DND-41 (cell line): ENCODE measurements at regions not wholly inside any gene's neighbourhood (a gene's known extent, or its start where the extent isn't known, plus 50 kb on each side); places are given as distances from the start of the nearest gene placed in this dataset.

Experiments
- ATAC-seq: fragments of 200-7000 bp; cut with Tn5 transposase; 3 replicates; pipeline ENCODE4 v1.9.1; 2021; ENCODE audit warnings: low read depth; ENCODE audit not compliant: insufficient read depth
- DNase-seq: peaks from one replicate; pipeline ENCODE4 v3.0.0-alpha.2; 2020
- H2AFZ ChIP-seq: 2 replicates; pipeline ENCODE4 v1.6.0; 2012; ENCODE audit warnings: low read depth, low read length
- H3K27ac ChIP-seq: 2 replicates; pipeline ENCODE4 v1.5.1; 2012; ENCODE audit warnings: low read length, inconsistent platforms
- H3K27me3 ChIP-seq: fragments of 200-600 bp; sonication (generic); 2 replicates; pipeline ENCODE4 v1.6.0; 2012; ENCODE audit warnings: low read length, mild to moderate bottlenecking, inconsistent platforms; ENCODE audit not compliant: insufficient read depth, poor library complexity
- H3K36me3 ChIP-seq: 2 replicates; pipeline ENCODE4 v1.5.1; 2012; ENCODE audit warnings: low read length, inconsistent platforms; ENCODE audit not compliant: insufficient read depth
- H3K4me1 ChIP-seq: 2 replicates; pipeline ENCODE4 v1.5.1; 2012; ENCODE audit warnings: mild to moderate bottlenecking, low read length; ENCODE audit not compliant: insufficient read depth
- H3K4me2 ChIP-seq: 2 replicates; pipeline ENCODE4 v1.6.0; 2012; ENCODE audit warnings: mild to moderate bottlenecking, moderate library complexity, low read length, inconsistent platforms; ENCODE audit not compliant: insufficient read depth
- H3K4me3 ChIP-seq, 2 experiments: fragments of 200-600 bp in 1 of 2; shearing (Covaris generic) in 1 of 2; 2 replicates each; pipeline ENCODE4 v1.5.1; 2012 to 2016; ENCODE audit warnings: inconsistent platforms in 2 of 2, low read length in 2 of 2, mild to moderate bottlenecking in 2 of 2, low read depth in 1 of 2, moderate library complexity in 1 of 2
- H3K79me2 ChIP-seq: 2 replicates; pipeline ENCODE4 v1.6.0; 2012; ENCODE audit warnings: low read length, inconsistent platforms; ENCODE audit not compliant: insufficient read depth
- H3K9ac ChIP-seq: 2 replicates; pipeline ENCODE4 v1.6.0; 2012; ENCODE audit warnings: low read depth, mild to moderate bottlenecking, inconsistent platforms, low read length, moderate library complexity
- H3K9me3 ChIP-seq: 2 replicates; pipeline ENCODE4 v1.5.1; 2012; ENCODE audit warnings: low read length, moderate library complexity, mild to moderate bottlenecking, inconsistent platforms; ENCODE audit not compliant: insufficient read depth, severe bottlenecking
- H4K20me1 ChIP-seq: 2 replicates; pipeline ENCODE4 v1.6.0; 2012; ENCODE audit warnings: low read length; ENCODE audit not compliant: insufficient read depth
- EZH2 ChIP-seq: IDR thresholded peaks from 3 replicates; pipeline ENCODE4 v1.6.1; 2012; ENCODE audit warnings: borderline replicate concordance, low read depth, mild to moderate bottlenecking, moderate library complexity, low read length, inconsistent platforms; ENCODE audit not compliant: severe bottlenecking
- TF ChIP-seq, protein P1 (sequence below): IDR thresholded peaks from 2 replicates; pipeline ENCODE4 v1.5.1; 2012; ENCODE audit warnings: borderline replicate concordance, low read length, moderate library complexity, mild to moderate bottlenecking; ENCODE audit not compliant: poor library complexity, severe bottlenecking; ENCODE audit errors: extremely low read depth

GRCh38 chr9:108163321-108164005 lies 673.9 kb upstream of the KLF4 start:
- H3K4me3 ChIP-seq: no peak overlapping the region
- no peak overlapping the region for H3K9ac ChIP-seq
- H3K27ac ChIP-seq: no peak overlapping the region
- H2AFZ ChIP-seq: no peak overlapping the region
- H3K36me3 ChIP-seq: no peaks in the 10 kb centered on the region
- no peak overlapping the region for H3K4me2 ChIP-seq
- no peaks in the 10 kb centered on the region for H4K20me1 ChIP-seq
- H3K27me3 ChIP-seq: no peaks in the 10 kb centered on the region
- no peaks in the 10 kb centered on the region for H3K9me3 ChIP-seq
- H3K4me1 ChIP-seq: no peaks in the 10 kb centered on the region
- ATAC-seq (no peak), DNase-seq (no peak)
- no peak for TF ChIP-seq EZH2
- TF ChIP-seq, protein P1, sequence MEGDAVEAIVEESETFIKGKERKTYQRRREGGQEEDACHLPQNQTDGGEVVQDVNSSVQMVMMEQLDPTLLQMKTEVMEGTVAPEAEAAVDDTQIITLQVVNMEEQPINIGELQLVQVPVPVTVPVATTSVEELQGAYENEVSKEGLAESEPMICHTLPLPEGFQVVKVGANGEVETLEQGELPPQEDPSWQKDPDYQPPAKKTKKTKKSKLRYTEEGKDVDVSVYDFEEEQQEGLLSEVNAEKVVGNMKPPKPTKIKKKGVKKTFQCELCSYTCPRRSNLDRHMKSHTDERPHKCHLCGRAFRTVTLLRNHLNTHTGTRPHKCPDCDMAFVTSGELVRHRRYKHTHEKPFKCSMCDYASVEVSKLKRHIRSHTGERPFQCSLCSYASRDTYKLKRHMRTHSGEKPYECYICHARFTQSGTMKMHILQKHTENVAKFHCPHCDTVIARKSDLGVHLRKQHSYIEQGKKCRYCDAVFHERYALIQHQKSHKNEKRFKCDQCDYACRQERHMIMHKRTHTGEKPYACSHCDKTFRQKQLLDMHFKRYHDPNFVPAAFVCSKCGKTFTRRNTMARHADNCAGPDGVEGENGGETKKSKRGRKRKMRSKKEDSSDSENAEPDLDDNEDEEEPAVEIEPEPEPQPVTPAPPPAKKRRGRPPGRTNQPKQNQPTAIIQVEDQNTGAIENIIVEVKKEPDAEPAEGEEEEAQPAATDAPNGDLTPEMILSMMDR: no peak
- no peaks in the 10 kb centered on the region for H3K79me2 ChIP-seq

DNA sequence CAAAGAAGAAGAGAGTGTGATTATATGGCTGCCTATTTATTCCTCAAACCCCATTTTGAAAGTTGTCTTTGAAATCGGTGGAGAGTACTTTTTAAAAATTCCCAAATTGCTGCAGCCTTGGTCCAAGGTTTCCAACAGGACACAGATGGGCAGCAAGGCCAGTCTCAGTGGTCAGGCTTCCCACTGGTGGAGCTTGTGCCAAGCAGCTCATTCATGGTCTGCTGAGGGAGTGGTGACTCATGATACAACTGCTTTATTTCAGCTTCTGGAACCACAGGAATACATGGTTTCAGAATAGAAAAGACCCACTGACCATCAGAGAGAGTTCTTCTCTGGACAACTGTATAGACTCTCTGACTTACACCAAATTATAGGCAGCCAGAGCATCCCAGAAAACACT lies 673.1 kb upstream of the KLF4 start:
- Histone ChIP-seq H4K20me1 (no peaks in the 10 kb centered on the region), H3K36me3 (no peaks in the 10 kb centered on the region), H3K79me2 (no peaks in the 10 kb centered on the region), H3K4me3 (no peak overlapping the region), H3K27ac (no peak overlapping the region), H3K4me2 (no peak overlapping the region), H3K9me3 (no peaks in the 10 kb centered on the region), H3K4me1 (no peaks in the 10 kb centered on the region), H3K27me3 (no peaks in the 10 kb centered on the region), H2AFZ (no peak overlapping the region), H3K9ac (no peak overlapping the region)
- TF ChIP-seq, protein P1: no peak
- TF ChIP-seq EZH2: no peak
- no peak for ATAC-seq
- no peak for DNase-seq

GRCh38 chr9:108161503-108161902 lies 671.9 kb upstream of the KLF4 start:
- Histone ChIP-seq H3K9ac (no peak overlapping the region), H3K4me2 (no peak overlapping the region), H3K79me2 (no peaks in the 10 kb centered on the region), H3K9me3 (no peaks in the 10 kb centered on the region), H3K27ac (no peak overlapping the region), H2AFZ (no peak overlapping the region), H3K36me3 (no peaks in the 10 kb centered on the region), H3K27me3 (no peaks in the 10 kb centered on the region), H3K4me3 (no peak overlapping the region), H4K20me1 (no peaks in the 10 kb centered on the region), H3K4me1 (no peaks in the 10 kb centered on the region)
- ATAC-seq: no peak
- TF ChIP-seq, protein P1: no peak
- TF ChIP-seq EZH2: no peak
- no peak for DNase-seq
